HFF-Myc (cell line): ENCODE measurements at regions not wholly inside any gene's neighbourhood (a gene's known extent, or its start where the extent isn't known, plus 50 kb on each side); places are given as distances from the start of the nearest gene placed in this dataset.

Source experiments
- DNase-seq: peaks from one replicate; pipeline ENCODE4 v3.0.0-alpha.2; 2011; ENCODE audit warnings: low read depth; ENCODE audit errors: extremely low read depth
- H3K4me3 ChIP-seq: replicated peaks from 2 replicates; pipeline ENCODE4 v1.5.1; 2011; ENCODE audit warnings: low read depth, mild to moderate bottlenecking, control low read depth, low read length
- CTCF ChIP-seq: IDR thresholded peaks from 2 replicates; pipeline ENCODE4 v1.5.1; 2012; ENCODE audit warnings: mild to moderate bottlenecking, low read depth, low read length, control low read depth; ENCODE audit errors: missing control alignments

- DNase-seq, result no peak
- H3K4me3 ChIP-seq, result no peak overlapping the region
- TF ChIP-seq CTCF, result no peak
Observed at GRCh38 chr3:194001728-194002459, 134.1 kb upstream of the HES1 start.

- peak; percentile 48 for DNase-seq
- TF ChIP-seq CTCF, result no peak
- H3K4me3 ChIP-seq, result peak overlapping the region; percentile 31
Observed at GRCh38 chr3:194003114-194004057, 132.6 kb upstream of the HES1 start.

GRCh38 chr3:194005930-194006501, 129.9 kb upstream of the HES1 start:
- no peak for DNase-seq
- TF ChIP-seq CTCF, result no peak
- no peak overlapping the region for H3K4me3 ChIP-seq

- no peak for DNase-seq
- no peak for TF ChIP-seq CTCF
- no peak overlapping the region for H3K4me3 ChIP-seq
Observed at GRCh38 chr3:194007592-194008337, 128.2 kb upstream of the HES1 start.

- no peak for TF ChIP-seq CTCF
- H3K4me3 ChIP-seq, result no peak overlapping the region
- no peak for DNase-seq
Observed at GRCh38 chr3:194009019-194009418, 126.9 kb upstream of the HES1 start.

- TF ChIP-seq CTCF, result no peak
- no peak for DNase-seq
Observed at GRCh38 chr3:194009892-194010533, 125.9 kb upstream of the HES1 start.

More at GRCh38 chr3:194009892-194010533, 125.9 kb upstream of the HES1 start:
- no peak overlapping the region for H3K4me3 ChIP-seq
